GM12891 (cell line): ENCODE measurements at regions not wholly inside any gene's neighbourhood (a gene's known extent, or its start where the extent isn't known, plus 50 kb on each side); places are given as distances from the start of the nearest gene placed in this dataset.

Experiments
- POLR2A ChIP-seq: IDR thresholded peaks from 2 replicates; pipeline ENCODE4 v1.6.1; 2011; ENCODE audit warnings: low read depth, low read length, control low read depth
- POLR2AphosphoS5 ChIP-seq: IDR thresholded peaks from 2 replicates; pipeline ENCODE4 v1.6.1; 2011; ENCODE audit warnings: low read depth, low read length, control low read depth
- SPI1 ChIP-seq: IDR thresholded peaks from 2 replicates; pipeline ENCODE4 v1.6.1; 2011; ENCODE audit warnings: low read depth, low read length, control low read depth
- TAF1 ChIP-seq: IDR thresholded peaks from 2 replicates; pipeline ENCODE4 v1.6.1; 2011; ENCODE audit warnings: low read depth, low read length, control low read depth

GRCh38 chr7:96831446-96831845 lies 121.8 kb upstream of the SEM1 start:
- TF ChIP-seq POLR2A (no peak), TAF1 (no peak), POLR2AphosphoS5 (no peak), SPI1 (no peak)
